Naive B cell (primary cell): ENCODE measurements at regions not wholly inside any gene's neighbourhood (a gene's known extent, or its start where the extent isn't known, plus 50 kb on each side); places are given as distances from the start of the nearest gene placed in this dataset.

Experiments
- ATAC-seq, 2 donors: fragments of 150-1000 bp; cut with Tn5 transposase; 2 replicates each; pipeline ENCODE4 v1.10.0; 2021; ENCODE audit warnings: low read depth in 2 of 2, mild to moderate bottlenecking in 2 of 2, moderate library complexity in 2 of 2
- DNase-seq: peaks from one replicate; pipeline ENCODE4 v3.0.0; 2022
- H3K27ac Mint-ChIP-seq, 6 donors: one replicate each; pipeline ENCODE4 v1.8.0; 2020 to 2022; ENCODE audit warnings: mild to moderate bottlenecking in 6 of 6, mixed read lengths in 6 of 6, moderate library complexity in 5 of 6, inconsistent platforms in 2 of 6
- H3K27me3 Mint-ChIP-seq, 3 donors: one replicate each; pipeline ENCODE4 v1.8.0; 2021 to 2022; ENCODE audit warnings: mixed read lengths in 3 of 3, mild to moderate bottlenecking in 1 of 3
- H3K36me3 Mint-ChIP-seq, 2 donors: one replicate each; pipeline ENCODE4 v1.8.0; 2020 to 2022; ENCODE audit warnings: mixed read lengths in 2 of 2, inconsistent platforms in 1 of 2, mild to moderate bottlenecking in 1 of 2
- H3K4me1 Mint-ChIP-seq, 3 donors: one replicate each; pipeline ENCODE4 v1.8.0; 2020 to 2022; ENCODE audit warnings: mixed read lengths in 3 of 3, inconsistent platforms in 1 of 3, mild to moderate bottlenecking in 1 of 3, moderate library complexity in 1 of 3
- H3K4me3 Mint-ChIP-seq, 8 donors: one replicate each; pipeline ENCODE4 v1.8.0; 2020 to 2022; ENCODE audit warnings: mild to moderate bottlenecking in 8 of 8, mixed read lengths in 8 of 8, moderate library complexity in 8 of 8, inconsistent platforms in 2 of 8
- H3K9me3 Mint-ChIP-seq, 7 donors: one replicate each; pipeline ENCODE4 v1.8.0; 2020 to 2022; ENCODE audit warnings: mixed read lengths in 7 of 7, mild to moderate bottlenecking in 5 of 7, inconsistent platforms in 2 of 7, moderate library complexity in 1 of 7

DNA sequence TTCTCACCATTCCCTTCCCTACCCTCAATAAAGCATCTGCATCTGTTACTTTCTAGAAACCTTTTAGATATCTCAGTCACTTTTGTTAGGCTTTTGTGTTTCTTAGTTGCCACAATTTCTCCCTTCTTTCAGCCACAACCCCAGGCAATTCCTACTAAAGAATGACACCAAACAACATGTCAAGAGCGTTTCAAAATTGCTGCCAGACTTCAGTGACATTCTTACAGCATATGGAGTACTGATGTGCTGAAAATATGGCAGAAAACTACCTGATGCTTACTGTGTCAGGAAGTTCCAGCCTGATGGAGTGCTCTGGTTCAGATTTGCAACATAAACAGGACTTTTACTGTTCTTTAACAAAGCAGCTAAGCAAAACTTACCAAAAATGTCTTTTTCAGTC, 957.7 kb upstream of the POU3F3 start:
- H3K4me1 Mint-ChIP-seq: no peaks in the 10 kb centered on the region
- H3K27ac Mint-ChIP-seq: no peak overlapping the region
- peaks cover 0 to 4% (median 0%) of the 10 kb centered on the region in 7 donors for H3K9me3 Mint-ChIP-seq
- DNase-seq (no peak), ATAC-seq (no peak)
- no peak overlapping the region for H3K4me3 Mint-ChIP-seq
- H3K36me3 Mint-ChIP-seq: no peaks in the 10 kb centered on the region
- no peaks in the 10 kb centered on the region for H3K27me3 Mint-ChIP-seq

DNA sequence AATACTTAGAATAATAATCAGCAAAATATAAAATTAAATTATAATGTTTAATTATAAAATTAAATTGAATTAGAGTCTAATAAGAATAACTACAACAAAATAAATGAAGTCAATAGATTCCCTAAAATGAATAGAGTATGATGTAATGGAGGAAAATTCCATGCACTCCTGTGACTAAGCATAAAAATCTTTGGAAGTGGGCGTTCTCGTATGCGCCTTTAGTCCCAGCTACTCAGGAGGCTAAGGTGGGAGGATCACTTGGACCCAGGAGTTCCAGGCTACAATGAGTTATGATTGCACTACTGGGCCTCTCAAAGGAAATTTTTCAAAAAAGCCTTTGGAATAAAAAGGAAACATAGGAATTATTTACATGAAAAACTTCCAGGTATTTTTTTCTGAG, 955.4 kb upstream of the POU3F3 start:
- no peak overlapping the region for H3K4me3 Mint-ChIP-seq
- no peaks in the 10 kb centered on the region for H3K36me3 Mint-ChIP-seq
- peak overlapping the region in 1 of 6 donors; percentile 63 for H3K27ac Mint-ChIP-seq
- ATAC-seq: no peak
- no peaks in the 10 kb centered on the region for H3K4me1 Mint-ChIP-seq
- H3K9me3 Mint-ChIP-seq: peaks cover 0 to 4% (median 0%) of the 10 kb centered on the region in 7 donors
- no peaks in the 10 kb centered on the region for H3K27me3 Mint-ChIP-seq
- no peak for DNase-seq

DNA sequence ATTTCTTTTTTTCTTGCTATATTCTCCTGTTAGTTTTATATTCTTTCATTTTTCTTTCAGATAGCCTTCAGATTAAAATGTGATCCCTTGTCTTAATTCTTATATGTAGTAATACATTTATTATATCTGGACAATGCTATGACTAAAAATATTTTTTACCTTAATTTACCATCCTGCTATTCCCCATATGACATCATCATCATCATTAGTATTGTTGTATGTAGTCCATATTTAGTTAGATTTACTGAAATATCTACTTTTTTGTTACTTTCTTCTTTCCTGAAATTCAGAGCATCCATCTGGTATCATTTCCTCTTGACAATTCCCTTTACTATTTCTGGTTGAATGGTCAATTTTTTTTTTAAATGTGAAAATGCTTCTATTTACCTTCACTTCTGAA, 951.6 kb upstream of the POU3F3 start:
- ATAC-seq (no peak), DNase-seq (no peak)
- Mint-ChIP-seq H3K27ac (no peak overlapping the region), H3K27me3 (no peaks in the 10 kb centered on the region), H3K9me3 (peaks cover 0 to 4% (median 0%) of the 10 kb centered on the region in 7 donors), H3K36me3 (no peaks in the 10 kb centered on the region), H3K4me1 (no peaks in the 10 kb centered on the region), H3K4me3 (no peak overlapping the region)

DNA sequence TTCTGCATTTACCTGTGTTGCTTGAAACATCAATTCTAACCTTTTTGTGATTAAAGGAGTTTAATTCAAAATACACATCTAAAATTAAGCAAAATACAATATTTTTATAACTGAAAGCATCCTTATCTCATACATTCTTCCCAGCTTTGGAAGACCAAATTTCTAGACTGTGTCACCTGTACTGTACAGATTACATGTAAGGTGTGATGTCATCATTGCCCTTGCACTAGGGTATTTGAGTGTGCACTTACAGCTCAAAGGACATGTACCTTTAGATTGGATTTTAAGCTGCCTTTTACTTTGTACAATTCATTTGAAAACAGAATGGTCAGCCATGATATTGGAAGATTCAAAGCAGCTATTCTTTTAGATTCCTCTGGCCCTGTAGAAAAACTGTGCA, 932.8 kb upstream of the POU3F3 start:
- H3K4me3 Mint-ChIP-seq: no peak overlapping the region
- no peaks in the 10 kb centered on the region for H3K36me3 Mint-ChIP-seq
- H3K27me3 Mint-ChIP-seq: no peaks in the 10 kb centered on the region
- ATAC-seq (no peak), DNase-seq (no peak)
- H3K27ac Mint-ChIP-seq: no peak overlapping the region
- no peaks in the 10 kb centered on the region for H3K4me1 Mint-ChIP-seq
- peaks cover 1 to 14% (median 5%) of the 10 kb centered on the region in 7 donors for H3K9me3 Mint-ChIP-seq

DNA sequence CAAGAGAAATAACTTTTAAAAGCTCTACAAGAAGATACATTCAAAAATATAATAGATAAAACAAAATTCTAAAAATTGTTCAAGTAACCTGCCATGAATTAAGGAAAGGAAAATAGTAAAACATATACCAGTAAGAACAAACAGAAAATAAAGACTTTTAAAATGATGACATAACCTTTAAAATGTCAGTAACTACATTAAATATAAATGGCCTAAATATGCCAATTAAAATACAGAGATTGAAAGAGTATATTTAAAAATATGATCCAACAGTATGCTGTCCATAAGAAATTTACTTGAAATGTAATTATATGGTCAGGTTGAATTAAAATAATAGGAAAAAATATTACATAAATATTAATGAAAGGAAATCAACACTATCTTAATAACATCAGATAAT, 911.7 kb upstream of the POU3F3 start:
- H3K27me3 Mint-ChIP-seq: no peaks in the 10 kb centered on the region
- ATAC-seq: no peak

DNA sequence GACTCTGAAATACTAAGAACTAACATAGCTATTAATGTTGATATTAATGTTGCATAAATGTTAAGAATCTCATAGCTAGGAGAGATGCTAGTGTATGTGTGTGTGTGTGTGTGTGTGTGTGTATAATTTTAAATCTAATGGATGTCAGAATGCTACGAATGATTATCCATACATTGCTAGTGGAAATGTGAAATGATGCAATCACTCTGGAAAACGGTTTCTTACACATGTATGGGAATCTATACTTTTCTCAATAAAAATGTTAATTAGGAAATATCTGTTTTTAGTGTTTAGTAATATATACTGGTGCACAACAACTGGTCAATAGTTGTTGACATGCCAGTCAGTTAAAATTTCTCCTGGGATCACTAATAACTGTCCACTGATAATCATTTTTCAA, 908.8 kb upstream of the POU3F3 start:
- Mint-ChIP-seq H3K4me1 (no peaks in the 10 kb centered on the region), H3K27me3 (no peaks in the 10 kb centered on the region), H3K9me3 (peaks cover 0 to 28% (median 9%) of the 10 kb centered on the region in 7 donors)

More for the DNA sequence above, 911.7 kb upstream of the POU3F3 start:
- DNase-seq: no peak
- Mint-ChIP-seq H3K9me3 (peaks cover 0 to 34% (median 8%) of the 10 kb centered on the region in 7 donors), H3K4me3 (no peak overlapping the region), H3K27ac (no peak overlapping the region), H3K36me3 (no peaks in the 10 kb centered on the region), H3K4me1 (no peaks in the 10 kb centered on the region)

DNA sequence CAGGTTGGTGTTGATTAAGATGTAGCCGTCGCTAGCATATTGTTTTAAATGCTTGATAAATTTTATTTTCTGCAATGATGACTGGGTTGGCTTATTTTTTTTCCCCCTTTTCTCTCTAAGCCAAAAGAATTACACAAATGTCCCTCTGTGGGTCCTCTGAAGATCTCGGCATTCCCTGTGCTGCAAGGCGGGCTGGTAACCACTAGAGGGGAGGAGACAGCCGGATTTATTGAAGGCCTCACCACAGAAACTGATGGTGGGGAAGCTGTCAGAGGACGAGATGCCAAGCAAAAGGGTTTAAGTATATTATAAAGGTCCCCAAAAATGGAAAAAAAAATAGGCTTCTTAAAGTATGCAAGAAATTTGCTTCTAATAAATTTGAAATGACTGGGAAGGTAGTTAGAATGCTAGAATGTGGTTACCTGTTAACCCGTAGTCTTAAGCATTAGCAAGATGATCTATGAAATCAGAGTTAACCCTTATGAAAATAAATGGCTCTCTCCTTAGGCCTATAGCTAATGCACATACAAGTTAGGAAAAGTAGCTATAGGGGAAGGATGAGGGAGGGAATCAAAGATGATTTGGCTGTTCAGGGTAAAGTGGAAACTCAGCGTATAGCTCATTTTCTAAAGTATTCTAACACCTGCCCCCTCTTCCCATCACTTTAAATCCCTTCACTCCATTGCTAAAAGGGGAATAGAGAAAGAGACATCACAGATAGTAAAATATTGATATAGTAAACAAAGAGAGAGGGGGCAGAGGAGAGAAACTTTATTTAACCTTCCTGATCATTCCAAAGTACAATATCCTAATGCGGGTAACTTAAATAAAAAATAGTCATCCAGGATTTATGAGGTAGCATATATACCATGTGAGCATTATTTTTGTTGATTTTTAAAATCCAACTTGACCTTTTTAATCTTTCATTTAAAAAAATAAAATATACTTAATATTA, 894.5 kb upstream of the POU3F3 start:
- Mint-ChIP-seq H3K27ac (no peak overlapping the region), H3K9me3 (peaks cover 0 to 3% (median 0%) of the 10 kb centered on the region in 7 donors), H3K36me3 (no peaks in the 10 kb centered on the region), H3K27me3 (no peaks in the 10 kb centered on the region), H3K4me3 (no peak overlapping the region), H3K4me1 (no peaks in the 10 kb centered on the region)
- DNase-seq: no peak
- no peak for ATAC-seq

More for the DNA sequence above, 908.8 kb upstream of the POU3F3 start:
- H3K36me3 Mint-ChIP-seq: no peaks in the 10 kb centered on the region
- no peak overlapping the region for H3K27ac Mint-ChIP-seq
- ATAC-seq (no peak), DNase-seq (no peak)
- no peak overlapping the region for H3K4me3 Mint-ChIP-seq

DNA sequence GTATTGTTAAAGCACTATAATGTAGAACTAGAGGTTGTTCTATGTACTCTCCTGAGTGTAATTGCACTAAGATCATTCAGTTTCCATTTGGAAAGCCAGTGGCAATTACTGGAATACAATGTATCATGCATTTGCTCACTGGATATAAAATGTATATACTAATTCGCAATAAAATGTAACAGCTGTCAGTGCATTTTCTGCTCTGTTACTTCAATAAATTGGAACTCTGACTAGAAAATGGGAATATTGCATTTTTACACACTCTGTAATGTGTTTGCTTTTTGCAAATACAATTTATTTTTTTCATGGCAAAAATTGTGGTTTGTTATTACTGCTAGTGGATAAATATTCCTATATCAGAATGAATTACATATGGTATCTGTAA, 893.8 kb upstream of the POU3F3 start:
- no peaks in the 10 kb centered on the region for H3K27me3 Mint-ChIP-seq
- DNase-seq (no peak), ATAC-seq (no peak)
- no peaks in the 10 kb centered on the region for H3K4me1 Mint-ChIP-seq
- H3K4me3 Mint-ChIP-seq: no peak overlapping the region
- H3K9me3 Mint-ChIP-seq: peaks cover 0 to 3% (median 0%) of the 10 kb centered on the region in 7 donors
- H3K27ac Mint-ChIP-seq: no peak overlapping the region
- no peaks in the 10 kb centered on the region for H3K36me3 Mint-ChIP-seq

DNA sequence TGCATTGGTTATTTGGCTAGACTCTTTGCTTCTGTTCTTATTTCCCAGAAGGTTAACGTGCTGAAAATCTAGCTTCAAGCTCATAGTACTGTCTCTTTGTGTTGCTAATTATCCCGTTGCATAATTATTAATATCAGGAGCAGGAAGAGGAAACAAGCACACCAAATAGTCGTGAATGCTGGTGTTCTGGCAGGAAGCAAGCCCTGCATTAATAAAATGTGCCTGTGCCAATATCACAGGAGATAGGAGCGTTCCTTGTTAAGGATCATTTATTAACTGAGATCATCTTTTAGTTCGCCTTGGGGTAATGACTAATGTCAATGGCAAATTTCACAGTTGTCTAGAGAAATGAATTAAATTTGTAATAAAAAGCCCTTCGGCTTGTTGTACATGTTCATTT, 893.0 kb upstream of the POU3F3 start:
- H3K4me1 Mint-ChIP-seq: no peaks in the 10 kb centered on the region
- H3K9me3 Mint-ChIP-seq: peaks cover 0 to 8% (median 0%) of the 10 kb centered on the region in 7 donors
- no peaks in the 10 kb centered on the region for H3K27me3 Mint-ChIP-seq
- no peak overlapping the region for H3K4me3 Mint-ChIP-seq
- no peak overlapping the region for H3K27ac Mint-ChIP-seq
- no peak for DNase-seq
- no peaks in the 10 kb centered on the region for H3K36me3 Mint-ChIP-seq
- no peak for ATAC-seq

DNA sequence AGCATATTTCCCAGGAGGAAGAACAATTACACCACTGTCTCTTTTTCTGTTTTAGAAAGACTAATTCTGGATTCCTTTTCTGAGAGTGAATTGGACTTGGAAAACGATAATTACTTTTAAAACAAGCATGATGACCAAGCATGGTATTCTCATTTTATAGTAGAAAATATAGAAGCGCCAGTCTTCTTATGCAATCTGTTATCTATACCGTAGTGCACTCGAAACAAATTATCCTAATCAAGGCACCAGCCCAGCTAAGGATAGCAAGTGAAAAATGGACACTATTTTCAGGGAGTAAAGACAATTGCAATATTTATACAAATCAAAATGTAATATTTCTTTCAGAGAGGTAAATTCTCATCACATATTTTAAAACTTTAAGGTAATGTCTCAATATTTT, 892.1 kb upstream of the POU3F3 start:
- Mint-ChIP-seq H3K4me1 (no peaks in the 10 kb centered on the region), H3K36me3 (no peaks in the 10 kb centered on the region), H3K27ac (no peak overlapping the region), H3K4me3 (no peak overlapping the region), H3K9me3 (peaks cover 0 to 5% (median 0%) of the 10 kb centered on the region in 7 donors), H3K27me3 (no peaks in the 10 kb centered on the region)
- ATAC-seq (no peak), DNase-seq (no peak)

DNA sequence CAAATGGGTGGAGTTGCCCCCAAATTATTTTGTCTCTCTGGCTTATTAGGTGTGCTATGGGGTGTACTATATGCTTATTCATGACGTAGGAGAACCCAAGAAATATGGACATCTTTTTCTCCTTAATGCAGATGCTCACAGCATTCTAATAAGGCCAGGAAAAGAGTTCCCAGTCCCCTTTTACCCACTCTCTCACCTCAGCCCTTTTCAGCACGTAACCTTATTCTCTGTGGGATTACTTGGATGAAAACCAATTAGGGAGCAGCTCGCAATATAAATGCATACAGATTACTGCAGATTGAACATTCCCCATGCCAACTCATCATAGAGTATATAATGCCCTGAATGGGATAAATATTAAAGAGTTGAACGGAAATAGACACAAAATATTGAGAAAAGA, 891.2 kb upstream of the POU3F3 start:
- no peak overlapping the region for H3K27ac Mint-ChIP-seq
- no peaks in the 10 kb centered on the region for H3K4me1 Mint-ChIP-seq
- peaks cover 0 to 5% (median 0%) of the 10 kb centered on the region in 7 donors for H3K9me3 Mint-ChIP-seq

DNA sequence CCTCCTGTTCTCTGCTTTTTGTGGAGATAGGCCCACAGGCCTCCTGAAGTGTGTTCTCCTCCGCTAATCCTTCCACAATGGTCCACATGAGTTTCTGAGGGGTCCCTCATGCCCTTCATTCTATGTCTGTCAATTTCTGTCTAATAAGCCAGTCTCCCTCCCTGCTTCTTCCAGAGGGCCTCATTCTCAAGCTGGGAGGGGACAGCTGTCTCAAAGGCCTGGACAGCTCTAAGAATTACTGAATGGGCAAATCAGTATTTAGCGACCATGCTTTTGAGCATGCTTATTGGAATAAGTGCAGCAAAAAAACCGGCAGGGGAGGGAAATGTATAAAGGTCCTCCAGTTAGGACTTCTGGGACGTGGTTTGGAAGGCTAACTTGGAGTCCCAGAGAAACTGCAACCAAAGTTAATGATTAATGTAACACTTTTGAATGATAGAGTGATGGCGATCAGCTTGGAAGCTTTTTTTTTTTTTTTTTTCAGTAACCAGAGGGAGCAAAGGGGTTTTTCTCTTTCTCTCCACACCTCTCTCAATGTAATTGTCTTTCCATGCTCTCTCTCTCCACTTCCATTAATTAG, 890.7 kb upstream of the POU3F3 start:
- Mint-ChIP-seq H3K9me3 (peaks cover 0 to 5% (median 0%) of the 10 kb centered on the region in 7 donors), H3K4me1 (no peaks in the 10 kb centered on the region), H3K4me3 (no peak overlapping the region), H3K27me3 (no peaks in the 10 kb centered on the region), H3K36me3 (no peaks in the 10 kb centered on the region), H3K27ac (no peak overlapping the region)
- no peak for ATAC-seq
- DNase-seq: no peak

More for the DNA sequence above, 891.2 kb upstream of the POU3F3 start:
- no peak for DNase-seq
- Mint-ChIP-seq H3K4me3 (no peak overlapping the region), H3K36me3 (no peaks in the 10 kb centered on the region), H3K27me3 (no peaks in the 10 kb centered on the region)
- ATAC-seq: no peak

DNA sequence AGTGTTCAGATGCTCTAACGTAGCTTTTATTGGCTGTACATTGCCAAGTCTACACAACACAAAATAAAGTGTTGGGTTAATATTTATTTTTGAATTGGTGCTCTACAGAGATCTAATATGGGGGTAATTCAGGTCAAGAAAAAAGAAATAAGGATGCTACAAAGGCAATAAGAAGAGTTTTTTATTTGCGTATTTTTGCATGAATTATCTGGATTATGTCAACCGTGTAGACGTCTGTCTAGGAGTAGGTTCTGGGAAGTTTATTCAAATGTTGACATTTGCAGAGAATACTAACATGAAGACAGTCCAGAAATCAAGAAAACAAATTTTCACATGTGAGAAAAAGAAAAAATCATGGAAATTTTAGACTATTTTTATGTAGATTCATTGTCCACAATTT, 876.7 kb upstream of the POU3F3 start:
- DNase-seq (no peak), ATAC-seq (no peak)
- Mint-ChIP-seq H3K27me3 (no peaks in the 10 kb centered on the region), H3K4me3 (no peak overlapping the region), H3K27ac (no peak overlapping the region), H3K36me3 (no peaks in the 10 kb centered on the region), H3K9me3 (peaks cover 0 to 4% (median 0%) of the 10 kb centered on the region in 7 donors), H3K4me1 (no peaks in the 10 kb centered on the region)

DNA sequence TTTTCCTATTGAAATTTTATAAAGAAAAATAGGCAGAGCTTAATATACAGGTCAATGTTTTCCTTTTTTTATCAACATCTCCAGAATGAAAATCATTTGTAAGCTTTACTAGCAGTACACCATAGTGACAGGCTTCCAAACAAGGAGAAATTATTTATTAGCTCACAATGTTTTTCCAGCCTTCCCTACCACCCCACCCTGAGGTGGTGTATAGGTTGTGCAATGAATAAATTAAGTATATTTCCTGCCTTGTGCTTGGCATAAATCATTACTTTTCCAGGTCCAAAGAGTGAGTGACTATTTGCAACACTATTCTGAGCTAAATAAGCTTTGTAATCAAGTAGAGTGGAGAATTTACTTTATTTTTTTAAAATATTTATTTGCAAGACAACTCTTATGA, 876.2 kb upstream of the POU3F3 start:
- H3K9me3 Mint-ChIP-seq: peaks cover 0 to 4% (median 0%) of the 10 kb centered on the region in 7 donors
- no peak overlapping the region for H3K4me3 Mint-ChIP-seq
- no peak for DNase-seq
- no peaks in the 10 kb centered on the region for H3K27me3 Mint-ChIP-seq
- H3K36me3 Mint-ChIP-seq: no peaks in the 10 kb centered on the region
- no peak overlapping the region for H3K27ac Mint-ChIP-seq
- H3K4me1 Mint-ChIP-seq: no peaks in the 10 kb centered on the region
- ATAC-seq: no peak
